ENCODE measurements at regions not wholly inside any gene's neighbourhood (a gene's known extent, or its start where the extent isn't known, plus 50 kb on each side); places are given as distances from the start of the nearest gene placed in this dataset.

- TF ChIP-seq CTCF (conservative IDR thresholded peaks at IDR 0.05; ENCODE audit: low read length) = no peak
- TF ChIP-seq EZH2phosphoT487 (IDR thresholded peaks at IDR 0.05; ENCODE audit: borderline replicate concordance) = no peak
- no peaks in the 10 kb centered on the region for H3K9me3 ChIP-seq (ENCODE audit: insufficient read depth, low read depth, low read length)
- H2AFZ ChIP-seq (ENCODE audit: low read length) = no peak overlapping the region
- no peak overlapping the region for H3K4me2 ChIP-seq (ENCODE audit: low read depth, low read length, poor library complexity, severe bottlenecking)
- H3K27me3 ChIP-seq (ENCODE audit: insufficient read depth, low read length, poor library complexity, severe bottlenecking) = no peaks in the 10 kb centered on the region
- no peaks in the 10 kb centered on the region for H3K36me3 ChIP-seq (ENCODE audit: insufficient read depth, low read length)
- H3K4me1 ChIP-seq (ENCODE audit: insufficient read depth, low read length, poor library complexity, severe bottlenecking) = peaks cover 26% of the 10 kb centered on the region
- H3K9me2 ChIP-seq (replicated peaks; ENCODE audit: low read depth, low read length) = no peaks in the 10 kb centered on the region
- H3K4me3 ChIP-seq (ENCODE audit: low read length, poor library complexity, severe bottlenecking) = no peak overlapping the region
- no peak overlapping the region for H3K9ac ChIP-seq (ENCODE audit: low read depth, low read length, poor library complexity, severe bottlenecking)
- H3K79me2 ChIP-seq (ENCODE audit: insufficient read depth, low read length) = no peaks in the 10 kb centered on the region
- no peaks in the 10 kb centered on the region for H3F3A ChIP-seq (ENCODE audit: low read depth)
- no peaks in the 10 kb centered on the region for H4K20me1 ChIP-seq (ENCODE audit: insufficient read depth, low read length, poor library complexity, severe bottlenecking)
These were observed 110.5 kb upstream of the ID2 start for GRCh38 chr2:8571301-8571791.

- peaks cover 32% of the 10 kb centered on the region for H3K4me1 ChIP-seq (ENCODE audit: insufficient read depth, low read length, poor library complexity, severe bottlenecking)
- no peaks in the 10 kb centered on the region for H3K9me2 ChIP-seq (replicated peaks; ENCODE audit: low read depth, low read length)
- no peaks in the 10 kb centered on the region for H3K9me3 ChIP-seq (ENCODE audit: insufficient read depth, low read depth, low read length)
- no peak for TF ChIP-seq EZH2phosphoT487 (IDR thresholded peaks at IDR 0.05; ENCODE audit: borderline replicate concordance)
- no peak for TF ChIP-seq CTCF (conservative IDR thresholded peaks at IDR 0.05; ENCODE audit: low read length)
- no peaks in the 10 kb centered on the region for H3K36me3 ChIP-seq (ENCODE audit: insufficient read depth, low read length)
- H3K4me3 ChIP-seq (ENCODE audit: low read length, poor library complexity, severe bottlenecking) = no peak overlapping the region
- H2AFZ ChIP-seq (ENCODE audit: low read length) = no peak overlapping the region
- H3K4me2 ChIP-seq (ENCODE audit: low read depth, low read length, poor library complexity, severe bottlenecking) = no peak overlapping the region
- H3K27me3 ChIP-seq (ENCODE audit: insufficient read depth, low read length, poor library complexity, severe bottlenecking) = no peaks in the 10 kb centered on the region
- H3F3A ChIP-seq (ENCODE audit: low read depth) = no peaks in the 10 kb centered on the region
- H3K9ac ChIP-seq (ENCODE audit: low read depth, low read length, poor library complexity, severe bottlenecking) = no peak overlapping the region
- no peaks in the 10 kb centered on the region for H4K20me1 ChIP-seq (ENCODE audit: insufficient read depth, low read length, poor library complexity, severe bottlenecking)
- H3K79me2 ChIP-seq (ENCODE audit: insufficient read depth, low read length) = no peaks in the 10 kb centered on the region
These were observed 109.9 kb upstream of the ID2 start for GRCh38 chr2:8571792-8572499.

GRCh38 chr2:8572712-8573233, 109.1 kb upstream of the ID2 start:
- Histone ChIP-seq H3F3A (ENCODE audit: low read depth) (no peaks in the 10 kb centered on the region), H2AFZ (ENCODE audit: low read length) (no peak overlapping the region), H3K4me3 (ENCODE audit: low read length, poor library complexity, severe bottlenecking) (no peak overlapping the region), H3K9me3 (ENCODE audit: insufficient read depth, low read depth, low read length) (no peaks in the 10 kb centered on the region), H3K36me3 (ENCODE audit: insufficient read depth, low read length) (no peaks in the 10 kb centered on the region), H3K9me2 (replicated peaks; ENCODE audit: low read depth, low read length) (no peaks in the 10 kb centered on the region), H3K79me2 (ENCODE audit: insufficient read depth, low read length) (no peaks in the 10 kb centered on the region), H3K4me2 (ENCODE audit: low read depth, low read length, poor library complexity, severe bottlenecking) (no peak overlapping the region), H3K4me1 (ENCODE audit: insufficient read depth, low read length, poor library complexity, severe bottlenecking) (peaks cover 40% of the 10 kb centered on the region), H3K9ac (ENCODE audit: low read depth, low read length, poor library complexity, severe bottlenecking) (no peak overlapping the region), H4K20me1 (ENCODE audit: insufficient read depth, low read length, poor library complexity, severe bottlenecking) (no peaks in the 10 kb centered on the region), H3K27me3 (ENCODE audit: insufficient read depth, low read length, poor library complexity, severe bottlenecking) (no peaks in the 10 kb centered on the region)
- TF ChIP-seq CTCF (conservative IDR thresholded peaks at IDR 0.05; ENCODE audit: low read length) (no peak), EZH2phosphoT487 (IDR thresholded peaks at IDR 0.05; ENCODE audit: borderline replicate concordance) (no peak)

Data from Loucy (cell line).